Kidney epithelial cell (primary cell): ENCODE measurements at regions not wholly inside any gene's neighbourhood (a gene's known extent, or its start where the extent isn't known, plus 50 kb on each side); places are given as distances from the start of the nearest gene placed in this dataset.

Experiments
- DNase-seq: peaks from one replicate; pipeline ENCODE4 v3.0.0-alpha.2; 2010; ENCODE audit warnings: low read depth
- H3K27me3 ChIP-seq: 2 replicates; pipeline ENCODE4 v1.6.0; 2011; ENCODE audit warnings: low read length; ENCODE audit not compliant: control insufficient read depth, insufficient read depth
- H3K36me3 ChIP-seq: 2 replicates; pipeline ENCODE4 v1.5.1; 2011; ENCODE audit warnings: low read length; ENCODE audit not compliant: control insufficient read depth, insufficient read depth
- H3K4me3 ChIP-seq: 2 replicates; pipeline ENCODE4 v1.5.1; 2011; ENCODE audit warnings: low read depth, mild to moderate bottlenecking, control low read depth, low read length
- TF ChIP-seq, protein P1 (sequence below): IDR thresholded peaks from 2 replicates; pipeline ENCODE4 v1.5.1; 2011; ENCODE audit warnings: mild to moderate bottlenecking, moderate library complexity, low read length, control low read depth, inconsistent platforms; ENCODE audit not compliant: insufficient read depth, poor library complexity, severe bottlenecking

DNA sequence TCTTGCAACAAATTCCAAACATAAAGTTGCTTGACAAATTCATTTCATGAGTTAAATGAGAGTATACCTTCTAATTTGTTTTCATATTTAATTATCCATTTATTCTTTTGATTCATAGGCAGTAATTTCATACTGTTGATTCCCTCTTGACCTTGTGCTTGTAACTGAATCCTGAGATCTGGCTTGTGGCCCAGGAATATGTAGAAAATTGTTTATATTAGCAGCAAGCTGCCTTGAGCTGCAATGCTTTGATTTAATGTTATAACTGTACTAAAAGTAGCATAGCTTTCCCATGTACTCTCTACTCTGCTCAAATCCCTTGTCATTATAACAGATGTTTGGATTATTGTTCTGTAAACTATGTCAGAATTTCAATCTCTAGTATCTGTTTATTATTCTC, 780.7 kb downstream of the NR2F1-AS1 start:
- H3K27me3 ChIP-seq, result no peaks in the 10 kb centered on the region
- TF ChIP-seq, protein P1, sequence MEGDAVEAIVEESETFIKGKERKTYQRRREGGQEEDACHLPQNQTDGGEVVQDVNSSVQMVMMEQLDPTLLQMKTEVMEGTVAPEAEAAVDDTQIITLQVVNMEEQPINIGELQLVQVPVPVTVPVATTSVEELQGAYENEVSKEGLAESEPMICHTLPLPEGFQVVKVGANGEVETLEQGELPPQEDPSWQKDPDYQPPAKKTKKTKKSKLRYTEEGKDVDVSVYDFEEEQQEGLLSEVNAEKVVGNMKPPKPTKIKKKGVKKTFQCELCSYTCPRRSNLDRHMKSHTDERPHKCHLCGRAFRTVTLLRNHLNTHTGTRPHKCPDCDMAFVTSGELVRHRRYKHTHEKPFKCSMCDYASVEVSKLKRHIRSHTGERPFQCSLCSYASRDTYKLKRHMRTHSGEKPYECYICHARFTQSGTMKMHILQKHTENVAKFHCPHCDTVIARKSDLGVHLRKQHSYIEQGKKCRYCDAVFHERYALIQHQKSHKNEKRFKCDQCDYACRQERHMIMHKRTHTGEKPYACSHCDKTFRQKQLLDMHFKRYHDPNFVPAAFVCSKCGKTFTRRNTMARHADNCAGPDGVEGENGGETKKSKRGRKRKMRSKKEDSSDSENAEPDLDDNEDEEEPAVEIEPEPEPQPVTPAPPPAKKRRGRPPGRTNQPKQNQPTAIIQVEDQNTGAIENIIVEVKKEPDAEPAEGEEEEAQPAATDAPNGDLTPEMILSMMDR, result no peak
- H3K4me3 ChIP-seq, result no peak overlapping the region
- no peak for DNase-seq
- H3K36me3 ChIP-seq, result no peaks in the 10 kb centered on the region

DNA sequence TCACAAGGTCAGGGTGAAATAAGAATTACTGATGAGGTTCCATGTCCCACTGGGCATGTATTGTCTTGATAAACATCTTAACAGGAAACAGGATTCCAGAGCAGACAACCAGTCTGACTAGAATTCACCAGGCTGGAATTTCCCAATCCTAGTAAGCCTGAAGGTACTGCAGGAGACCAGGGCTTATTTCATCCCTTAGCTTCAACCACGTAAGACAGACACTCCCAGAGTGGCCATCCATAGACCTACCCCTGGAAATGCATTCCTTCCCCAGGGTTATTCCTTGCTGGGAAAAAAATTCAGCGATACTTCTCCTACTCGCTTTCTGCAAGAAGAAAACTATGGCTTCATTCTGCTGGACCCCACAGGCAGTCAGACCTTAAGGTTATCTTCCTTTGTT, 785.4 kb downstream of the NR2F1-AS1 start:
- TF ChIP-seq, protein P1, result no peak
- no peaks in the 10 kb centered on the region for H3K27me3 ChIP-seq
- no peaks in the 10 kb centered on the region for H3K36me3 ChIP-seq
- no peak overlapping the region for H3K4me3 ChIP-seq
- DNase-seq, result no peak

DNA sequence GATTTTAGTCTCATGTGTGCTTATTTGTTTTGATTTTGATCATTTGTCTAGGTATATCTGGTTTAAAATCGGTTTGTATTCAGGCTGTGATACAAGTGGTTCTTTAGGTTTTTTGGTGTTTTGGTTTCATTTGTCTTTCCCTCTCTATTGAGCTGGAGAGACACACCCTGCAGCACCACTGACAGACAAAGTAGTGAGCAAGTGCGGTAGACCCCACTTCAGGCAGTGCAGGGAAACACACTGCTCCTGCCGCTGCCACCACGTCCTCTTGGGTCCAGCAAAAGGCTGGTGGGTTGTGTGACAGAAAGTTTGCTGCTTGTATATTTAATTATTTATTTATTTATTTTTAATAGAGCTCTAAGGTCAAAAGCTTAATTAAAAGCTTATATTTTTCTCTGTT, 801.0 kb downstream of the NR2F1-AS1 start:
- no peaks in the 10 kb centered on the region for H3K36me3 ChIP-seq
- no peak for DNase-seq
- H3K4me3 ChIP-seq, result no peak overlapping the region
- no peaks in the 10 kb centered on the region for H3K27me3 ChIP-seq
- TF ChIP-seq, protein P1, result no peak

DNA sequence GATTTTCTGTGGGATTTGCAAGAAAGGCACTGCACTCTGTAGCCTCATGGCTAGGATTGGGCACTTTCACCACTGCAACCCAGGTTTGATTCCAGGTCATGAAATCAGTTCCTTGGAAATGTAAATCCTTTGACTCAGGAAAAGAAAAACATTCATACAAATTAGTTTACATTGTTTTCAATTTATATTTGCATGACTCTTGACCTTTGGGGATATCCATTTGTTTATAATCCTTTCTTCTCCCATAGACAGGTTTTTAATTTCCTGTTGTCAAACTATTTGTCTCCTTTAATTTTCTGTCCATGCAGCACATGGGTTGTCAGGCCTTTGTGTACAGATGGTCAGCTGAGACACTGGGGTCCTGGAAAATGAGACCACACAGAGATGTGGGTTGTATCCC, 801.5 kb downstream of the NR2F1-AS1 start:
- Histone ChIP-seq H3K36me3 (no peaks in the 10 kb centered on the region), H3K4me3 (no peak overlapping the region), H3K27me3 (no peaks in the 10 kb centered on the region)
- TF ChIP-seq, protein P1, result no peak
- DNase-seq, result no peak

DNA sequence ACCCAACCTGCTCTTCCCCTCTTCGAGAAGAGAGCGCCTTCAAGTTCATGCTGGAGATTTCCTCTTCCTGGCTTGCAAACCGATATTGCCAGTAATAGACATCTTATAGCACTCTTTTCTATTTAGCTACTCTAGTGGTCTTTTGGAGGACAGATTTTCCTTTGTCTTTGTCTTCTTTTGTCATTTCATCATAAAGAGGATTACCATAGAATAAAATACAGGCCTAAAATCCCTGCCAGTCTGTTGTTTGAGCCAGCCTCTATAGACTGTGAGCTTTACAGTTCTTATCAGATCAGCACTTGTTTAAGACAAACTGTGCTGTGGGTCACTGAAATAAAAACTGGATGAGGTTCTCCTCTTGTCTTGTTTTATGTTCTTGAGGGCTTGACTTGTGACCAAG, 802.8 kb downstream of the NR2F1-AS1 start:
- no peak overlapping the region for H3K4me3 ChIP-seq
- H3K27me3 ChIP-seq, result no peaks in the 10 kb centered on the region
- TF ChIP-seq, protein P1, result no peak
- H3K36me3 ChIP-seq, result no peaks in the 10 kb centered on the region
- DNase-seq, result no peak

DNA sequence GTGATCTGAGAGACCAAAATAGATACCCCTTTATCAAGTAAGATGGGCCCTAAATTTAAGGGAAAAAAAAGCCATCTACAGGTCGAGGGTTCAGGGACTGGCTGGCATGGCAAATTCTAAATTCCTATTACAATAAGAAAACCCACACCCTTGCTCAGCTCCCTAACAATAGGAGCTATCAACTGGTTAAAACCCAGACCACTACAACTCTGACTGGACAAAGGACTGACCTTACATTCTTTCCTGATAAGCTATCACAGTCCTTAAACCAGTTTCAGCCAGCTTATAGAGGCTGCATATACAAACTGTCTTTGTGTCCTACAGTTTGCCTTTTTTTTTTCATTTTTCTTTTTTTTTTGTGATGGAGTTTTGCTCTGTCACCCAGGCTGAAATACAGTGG, 803.6 kb downstream of the NR2F1-AS1 start:
- no peaks in the 10 kb centered on the region for H3K36me3 ChIP-seq
- TF ChIP-seq, protein P1, result no peak
- no peaks in the 10 kb centered on the region for H3K27me3 ChIP-seq
- no peak overlapping the region for H3K4me3 ChIP-seq
- DNase-seq, result no peak
